HG03025 (cell line): ENCODE measurements at regions not wholly inside any gene's neighbourhood (a gene's known extent, or its start where the extent isn't known, plus 50 kb on each side); places are given as distances from the start of the nearest gene placed in this dataset.
A peak's percentile ranks its signal among the peaks of the same experiment; 100 is the strongest.

Source experiments
- ATAC-seq: cut with Tn5 transposase; IDR thresholded peaks from one replicate; pipeline ENCODE4 v1.9.1; 2021; ENCODE audit warnings: mild to moderate bottlenecking, moderate library complexity; ENCODE audit not compliant: unreplicated experiment, low FRiP score

DNA sequence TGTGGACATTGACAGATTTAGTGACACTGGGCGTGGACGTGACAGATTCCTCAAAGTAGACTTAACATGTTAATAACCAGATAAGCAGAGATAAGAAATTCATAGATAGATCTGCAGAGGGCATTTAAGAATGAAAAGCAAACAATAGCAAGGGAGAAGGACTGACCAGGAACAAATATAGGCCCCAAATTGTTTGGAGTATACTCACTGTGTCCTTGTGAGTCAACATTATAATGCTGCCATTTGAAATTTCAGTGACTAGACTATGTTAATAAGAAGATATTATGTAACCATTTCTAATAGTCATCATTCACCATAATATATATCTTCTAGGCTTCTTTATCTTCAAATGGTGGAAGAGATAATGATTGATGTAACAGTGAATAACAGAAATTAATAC, 78.1 kb upstream of the SLC38A11 start:
- ATAC-seq = no peak

DNA sequence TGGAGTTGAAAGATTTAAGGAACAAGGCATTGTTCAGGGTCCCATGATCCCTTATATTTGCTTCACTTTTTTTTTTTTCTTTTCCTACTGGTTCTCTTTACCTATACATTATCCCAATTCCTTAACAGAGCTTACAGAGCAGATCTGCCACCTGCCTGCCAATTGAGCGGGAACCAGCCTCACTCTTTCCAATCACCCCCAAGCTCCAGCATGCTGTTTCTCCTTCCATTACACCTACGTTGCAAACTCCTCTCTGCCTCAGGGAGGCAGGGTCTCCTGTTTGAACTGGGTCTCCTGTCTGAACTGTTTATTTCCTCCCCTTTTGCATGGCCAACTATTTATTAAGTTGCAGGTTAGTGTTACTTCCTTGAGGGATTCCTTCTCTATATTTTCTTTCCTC, 77.2 kb upstream of the SLC38A11 start:
- ATAC-seq = no peak

- no peak for ATAC-seq
These were observed 68.9 kb upstream of the SLC38A11 start for GRCh38 chr2:165024199-165024598.

- no peak for ATAC-seq
These were observed 67.5 kb upstream of the SLC38A11 start for GRCh38 chr2:165022781-165023180.

DNA sequence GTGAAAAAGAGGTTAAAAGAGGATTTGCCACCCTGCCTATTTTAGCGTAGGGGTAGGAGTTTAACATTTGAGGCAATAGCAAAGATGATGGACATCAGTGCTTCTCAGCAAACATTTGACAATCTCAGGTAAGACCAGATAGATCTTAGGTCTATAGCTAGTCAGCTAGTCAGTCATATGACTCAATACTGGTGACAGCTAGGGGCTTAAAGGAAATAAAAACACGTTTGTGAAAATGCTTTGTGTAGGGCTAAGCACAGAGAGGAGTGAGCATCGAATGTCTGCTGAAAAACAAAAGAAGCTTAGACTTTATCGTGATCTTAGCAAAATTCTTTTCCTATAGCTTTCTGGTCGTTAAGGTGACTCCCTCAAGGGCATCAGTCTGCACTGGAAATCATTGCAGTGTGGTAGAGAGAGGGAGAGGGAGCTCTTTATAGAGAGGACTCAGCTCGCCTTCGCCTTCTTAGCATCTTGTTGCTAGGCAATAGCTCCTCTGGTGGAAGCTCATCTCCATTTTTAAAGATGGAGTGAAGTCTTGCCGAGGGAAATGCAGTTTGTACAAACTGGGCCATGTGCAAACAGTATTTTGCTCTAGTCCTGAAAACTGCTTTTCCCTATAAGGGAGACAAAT, 62.8 kb upstream of the SLC38A11 start:
- ATAC-seq = no peak

- ATAC-seq = peak; percentile 49
These were observed 61.6 kb upstream of the SLC38A11 start for GRCh38 chr2:165016772-165017411.

DNA sequence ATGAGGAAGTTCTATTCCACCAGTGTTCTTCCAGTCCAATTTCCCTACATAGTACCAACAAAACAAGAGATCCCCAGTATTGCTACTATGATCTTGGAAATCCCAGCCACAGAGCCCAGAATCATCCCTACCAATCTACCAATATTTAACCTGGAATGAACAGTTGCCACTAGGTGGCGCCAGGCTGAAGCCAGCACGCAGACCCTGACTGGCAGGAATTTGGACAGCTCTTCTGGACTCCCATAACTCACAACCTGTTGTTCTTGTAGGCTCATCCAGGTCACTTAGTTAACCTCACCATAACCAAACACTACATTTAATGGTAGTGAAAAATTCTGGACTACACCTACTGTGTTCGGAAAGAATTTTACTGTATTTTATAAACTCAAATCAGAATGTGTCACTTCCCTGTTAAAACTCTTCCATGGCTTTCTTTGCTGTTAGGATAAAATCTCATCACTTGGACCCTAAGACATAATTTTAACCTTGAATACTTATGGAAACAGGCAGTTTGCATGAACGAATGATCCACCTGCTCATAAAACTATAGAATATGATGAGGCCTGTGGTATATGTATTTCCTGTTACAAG, 59.8 kb upstream of the SLC38A11 start:
- peak; percentile 68 for ATAC-seq

DNA sequence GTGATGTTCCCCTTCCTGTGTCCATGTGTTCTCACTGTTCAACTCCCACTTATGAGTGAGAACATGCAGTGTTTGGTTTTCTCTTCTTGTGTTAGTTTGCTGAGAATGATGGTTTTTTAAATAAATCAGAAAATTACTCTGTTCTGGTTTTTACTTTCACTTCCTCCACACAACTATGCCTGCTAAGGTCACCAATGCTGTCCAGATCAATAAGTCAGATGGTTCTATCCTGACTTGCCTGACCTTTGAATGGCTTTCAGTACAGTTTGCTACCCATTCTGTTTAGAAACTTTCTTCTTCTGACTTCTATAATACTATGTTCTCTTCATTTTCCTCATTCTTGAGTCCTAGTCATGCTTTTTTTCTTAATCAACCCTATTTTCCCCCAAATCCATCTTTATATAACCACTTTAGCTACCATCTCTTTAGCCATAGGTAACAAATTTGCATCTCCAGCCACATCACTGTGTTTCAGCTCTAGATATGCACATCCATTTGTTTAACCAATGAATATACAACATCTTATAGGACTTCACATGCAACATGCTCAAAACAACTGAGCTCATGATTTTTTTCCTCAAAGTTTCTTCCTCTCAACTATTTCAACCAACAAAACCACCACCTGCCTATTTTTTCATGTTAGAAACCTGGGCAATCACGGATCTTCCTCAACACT, 58.8 kb upstream of the SLC38A11 start:
- peak; percentile 60 for ATAC-seq

DNA sequence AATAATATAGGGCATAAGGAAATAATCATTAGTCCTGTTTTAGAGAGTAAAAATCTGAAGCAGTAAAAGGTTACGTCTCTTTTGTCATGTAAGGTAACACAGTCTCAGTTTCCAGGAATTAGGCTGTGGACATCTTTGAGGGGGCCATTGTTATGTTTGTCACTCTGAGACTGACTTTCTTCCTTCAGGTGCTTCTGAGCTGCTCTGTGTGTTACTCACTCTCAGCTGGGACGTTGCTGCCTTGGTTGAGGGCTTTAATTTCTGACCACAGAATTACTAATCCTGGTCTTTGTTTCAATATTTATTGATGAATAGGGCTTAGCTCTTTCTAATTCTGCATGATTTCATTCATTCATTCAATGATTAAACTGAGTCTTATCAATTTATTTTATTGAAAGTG, 55.9 kb upstream of the SLC38A11 start:
- ATAC-seq = no peak

DNA sequence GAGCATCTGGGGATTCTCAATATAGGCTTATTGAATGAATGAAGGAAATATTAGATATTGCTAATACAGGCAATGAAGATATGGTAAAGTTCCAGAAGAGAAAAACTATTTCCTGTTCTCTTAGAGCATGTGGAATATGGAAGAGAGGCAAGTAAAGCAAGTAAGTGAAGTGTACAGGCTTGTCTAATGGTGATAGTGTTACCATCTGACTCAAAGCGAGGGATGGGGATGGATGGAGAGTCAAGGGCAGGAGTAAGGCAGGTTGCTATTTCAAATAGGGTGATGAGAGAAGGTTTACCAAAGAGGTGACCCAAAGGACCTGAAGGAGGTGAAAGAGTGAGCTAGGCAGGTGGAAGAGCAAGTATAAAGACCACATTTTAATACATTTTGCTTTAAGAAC, 55.2 kb upstream of the SLC38A11 start:
- no peak for ATAC-seq

GRCh38 chr2:165009466-165009865, 54.1 kb upstream of the SLC38A11 start:
- no peak for ATAC-seq

GRCh38 chr2:165008730-165009315, 53.5 kb upstream of the SLC38A11 start:
- ATAC-seq = no peak

DNA sequence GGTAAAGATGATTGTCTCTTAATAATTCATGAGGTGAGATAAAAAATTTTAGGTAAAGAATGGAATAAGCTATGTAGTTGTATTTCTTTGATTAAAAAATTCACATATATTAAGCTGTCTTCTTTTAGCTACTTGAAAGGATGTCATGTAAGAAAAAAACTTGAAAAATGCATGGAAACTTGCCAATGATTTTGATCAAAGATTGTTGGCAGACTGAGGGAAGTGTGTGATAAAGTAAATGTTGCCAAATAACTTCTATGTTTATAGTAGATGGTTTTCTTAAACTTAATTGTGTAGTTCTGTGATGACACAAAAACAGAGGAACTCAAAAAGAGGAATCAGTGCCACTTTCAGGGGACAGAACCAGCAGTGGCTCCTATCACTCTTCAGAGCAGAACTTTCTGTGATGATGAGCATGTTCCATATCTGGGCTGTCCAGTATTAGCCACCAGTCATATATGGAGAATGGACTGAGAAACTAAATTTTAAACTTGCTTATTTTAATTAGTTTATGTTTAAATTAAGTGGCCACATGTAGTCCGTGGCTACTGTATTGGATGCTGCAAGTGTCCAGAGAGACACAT, 51.9 kb upstream of the SLC38A11 start:
- ATAC-seq = no peak
